ENCODE measurements at regions not wholly inside any gene's neighbourhood (a gene's known extent, or its start where the extent isn't known, plus 50 kb on each side); places are given as distances from the start of the nearest gene placed in this dataset.

DNA sequence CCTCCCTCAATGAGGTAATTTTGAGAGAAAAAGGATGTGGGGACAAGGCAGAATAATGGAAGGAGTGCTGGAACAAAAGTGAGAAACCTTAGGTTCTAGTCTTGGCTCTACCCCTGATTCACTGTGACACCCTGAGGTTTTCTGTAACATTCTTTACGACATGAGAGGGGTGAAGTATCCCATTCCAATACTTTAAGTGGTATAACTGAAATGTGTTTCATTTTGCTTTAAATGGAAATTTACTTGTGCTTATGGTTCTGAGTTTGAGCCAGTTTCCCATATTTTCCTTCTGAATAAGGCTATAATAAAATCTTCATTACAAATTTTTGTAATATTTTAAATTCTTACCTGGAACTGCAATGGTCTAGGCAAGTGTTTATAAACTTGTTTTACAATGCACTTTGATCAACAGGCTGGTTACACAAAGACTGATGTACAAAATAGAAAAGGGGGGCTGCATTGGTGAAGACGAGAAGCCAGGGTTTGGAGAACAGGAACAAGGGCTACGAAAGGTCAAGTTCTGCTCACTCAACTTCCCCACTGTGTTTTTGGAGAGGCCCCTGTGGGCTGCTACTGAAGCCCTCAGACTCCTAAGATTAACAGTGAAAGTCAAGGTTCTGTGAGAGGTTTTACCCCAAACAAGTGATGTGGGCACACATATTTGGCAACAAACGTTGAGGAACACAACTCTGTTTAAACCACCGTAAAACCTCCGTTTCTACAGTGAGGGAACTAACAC, 171.9 kb upstream of the ELL2 start:
- no peak overlapping the region for H3K4me3 ChIP-seq (ENCODE audit: low read length)
- no peak for TF ChIP-seq ZNF274 (IDR thresholded peaks at IDR 0.05; ENCODE audit: low read depth, low read length)

- no peak overlapping the region for H3K4me3 ChIP-seq (ENCODE audit: low read length)
- no peak for TF ChIP-seq ZNF274 (IDR thresholded peaks at IDR 0.05; ENCODE audit: low read depth, low read length)
Observed at GRCh38 chr5:96129276-96129675, 167.6 kb upstream of the ELL2 start.

GRCh38 chr5:96128204-96128864, 166.7 kb upstream of the ELL2 start:
- TF ChIP-seq ZNF274 (IDR thresholded peaks at IDR 0.05; ENCODE audit: low read depth, low read length), result no peak
- no peak overlapping the region for H3K4me3 ChIP-seq (ENCODE audit: low read length)

DNA sequence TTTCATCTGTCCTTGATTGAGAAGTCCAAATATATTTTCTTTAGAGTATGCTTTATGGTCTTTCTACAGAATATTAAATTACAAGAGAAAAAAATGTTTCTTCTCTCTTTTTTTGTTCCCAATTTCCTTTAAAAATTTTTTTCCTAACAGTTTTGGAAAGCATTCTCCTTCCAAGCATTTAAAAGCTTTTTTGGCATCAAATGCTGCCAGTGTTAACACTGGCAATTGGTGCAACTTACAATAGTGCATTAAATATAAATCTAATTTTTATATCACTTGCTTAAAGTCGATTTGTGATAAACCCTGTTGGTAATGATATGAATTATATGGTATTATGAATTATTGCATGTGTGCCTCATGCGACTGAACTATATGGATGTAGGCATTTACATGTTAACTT, 165.9 kb upstream of the ELL2 start:
- no peak overlapping the region for H3K4me3 ChIP-seq (ENCODE audit: low read length)
- no peak for TF ChIP-seq ZNF274 (IDR thresholded peaks at IDR 0.05; ENCODE audit: low read depth, low read length)

DNA sequence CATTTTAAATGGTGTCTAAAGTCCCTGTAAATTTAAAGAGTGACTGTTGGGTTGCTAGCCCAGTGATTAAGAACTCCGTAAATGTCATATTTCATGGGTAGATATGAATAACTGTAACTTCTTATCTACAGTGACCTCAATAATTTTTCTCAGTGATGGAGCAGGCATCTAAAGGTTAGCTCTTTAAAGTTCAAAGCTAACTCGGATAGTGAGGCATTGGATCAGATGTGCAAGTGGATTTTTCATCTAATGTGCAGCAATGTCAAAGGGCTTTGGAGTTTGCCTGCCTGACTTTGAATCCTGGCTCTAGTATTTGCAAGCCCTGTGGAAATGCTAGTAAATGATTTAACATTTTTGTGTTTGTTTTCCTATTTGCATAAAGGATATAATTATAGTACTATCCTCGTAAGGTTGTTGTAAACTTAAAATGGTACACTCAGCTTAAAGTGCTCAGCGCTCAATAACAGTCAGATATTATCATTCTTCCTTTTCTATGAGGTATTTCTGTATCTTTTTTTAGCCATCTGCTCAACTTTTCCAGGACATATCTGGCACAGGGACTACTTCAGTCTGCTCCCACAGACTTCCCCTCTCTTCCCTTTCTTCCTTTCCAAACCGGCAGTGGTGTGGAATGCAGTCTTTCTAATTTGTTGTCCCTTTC, 163.7 kb upstream of the ELL2 start:
- no peak for TF ChIP-seq ZNF274 (IDR thresholded peaks at IDR 0.05; ENCODE audit: low read depth, low read length)
- no peak overlapping the region for H3K4me3 ChIP-seq (ENCODE audit: low read length)

- no peak overlapping the region for H3K4me3 ChIP-seq (ENCODE audit: low read length)
- TF ChIP-seq ZNF274 (IDR thresholded peaks at IDR 0.05; ENCODE audit: low read depth, low read length), result no peak
Observed at GRCh38 chr5:96124589-96124988, 162.9 kb upstream of the ELL2 start.

GRCh38 chr5:96123418-96123817, 161.8 kb upstream of the ELL2 start:
- TF ChIP-seq ZNF274 (IDR thresholded peaks at IDR 0.05; ENCODE audit: low read depth, low read length), result no peak
- no peak overlapping the region for H3K4me3 ChIP-seq (ENCODE audit: low read length)

DNA sequence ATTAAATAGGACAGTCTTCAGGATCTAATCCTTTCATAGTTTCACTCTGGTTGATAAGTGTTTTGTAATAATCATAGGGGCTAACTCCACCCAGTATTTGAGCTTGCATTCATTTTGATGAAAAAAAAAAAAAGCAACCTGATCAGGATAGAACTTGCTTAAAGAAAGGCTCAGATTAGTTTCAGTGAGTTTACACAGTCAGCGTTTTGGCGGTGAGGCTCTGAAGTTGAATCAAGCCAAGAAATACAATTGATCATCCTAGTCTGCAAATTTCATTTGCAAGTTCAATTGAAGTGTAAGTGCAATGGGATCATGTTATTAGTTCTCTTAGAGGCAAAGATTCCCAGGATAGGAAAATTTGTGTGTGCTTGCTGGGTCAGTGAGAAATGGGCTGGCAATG, 159.7 kb upstream of the ELL2 start:
- H3K4me3 ChIP-seq (ENCODE audit: low read length), result no peak overlapping the region
- TF ChIP-seq ZNF274 (IDR thresholded peaks at IDR 0.05; ENCODE audit: low read depth, low read length), result no peak

DNA sequence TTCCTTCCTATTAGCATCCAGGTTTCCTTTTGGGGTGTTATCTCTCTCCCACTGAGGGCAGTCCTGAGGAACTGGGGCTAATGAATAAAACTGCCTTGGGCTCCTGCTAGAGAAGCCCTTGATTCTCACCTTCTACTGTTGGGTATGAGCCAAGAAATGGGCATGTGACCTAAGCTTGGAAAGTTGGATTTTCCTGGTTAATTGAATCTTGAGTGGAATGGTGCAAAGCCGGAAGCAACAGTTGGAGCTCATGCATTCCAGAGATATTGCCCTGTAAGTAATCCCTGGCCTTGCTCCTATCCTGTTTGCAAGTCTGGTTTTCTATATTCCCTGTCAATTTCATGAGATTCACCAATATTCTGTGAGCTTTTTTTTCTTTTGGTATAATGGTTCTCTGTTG, 158.5 kb upstream of the ELL2 start:
- TF ChIP-seq ZNF274 (IDR thresholded peaks at IDR 0.05; ENCODE audit: low read depth, low read length), result no peak
- H3K4me3 ChIP-seq (ENCODE audit: low read length), result no peak overlapping the region

- no peak overlapping the region for H3K4me3 ChIP-seq (ENCODE audit: low read length)
- no peak for TF ChIP-seq ZNF274 (IDR thresholded peaks at IDR 0.05; ENCODE audit: low read depth, low read length)
Observed at GRCh38 chr5:96117771-96118651, 156.4 kb upstream of the ELL2 start.

GRCh38 chr5:96115147-96115807, 153.6 kb upstream of the ELL2 start:
- no peak overlapping the region for H3K4me3 ChIP-seq (ENCODE audit: low read length)
- TF ChIP-seq ZNF274 (IDR thresholded peaks at IDR 0.05; ENCODE audit: low read depth, low read length), result no peak

- H3K4me3 ChIP-seq (ENCODE audit: low read length), result no peak overlapping the region
- no peak for TF ChIP-seq ZNF274 (IDR thresholded peaks at IDR 0.05; ENCODE audit: low read depth, low read length)
Observed at GRCh38 chr5:96114736-96115135, 153.1 kb upstream of the ELL2 start.

- no peak for TF ChIP-seq ZNF274 (IDR thresholded peaks at IDR 0.05; ENCODE audit: low read depth, low read length)
- H3K4me3 ChIP-seq (ENCODE audit: low read length), result no peak overlapping the region
Observed at GRCh38 chr5:96113170-96113939, 151.7 kb upstream of the ELL2 start.
